Effector memory CD8-positive, alpha-beta T cell (primary cell): ENCODE measurements at regions not wholly inside any gene's neighbourhood (a gene's known extent, or its start where the extent isn't known, plus 50 kb on each side); places are given as distances from the start of the nearest gene placed in this dataset.

ENCODE experiments used
- ATAC-seq: fragments of 150-1000 bp; cut with Tn5 transposase; replicated peaks from 2 replicates; pipeline ENCODE4 v1.10.0; 2021; ENCODE audit warnings: mild to moderate bottlenecking, moderate library complexity
- DNase-seq, 3 experiments: peaks; one replicate each; pipeline ENCODE4 v3.0.0; 2021
- H3K27ac Mint-ChIP-seq, 2 donors: one replicate each; pipeline ENCODE4 v1.8.0; 2022; ENCODE audit warnings: mild to moderate bottlenecking in 2 of 2, mixed read lengths in 2 of 2, moderate library complexity in 2 of 2
- H3K27me3 Mint-ChIP-seq, 2 donors: one replicate each; pipeline ENCODE4 v1.8.0; 2022; ENCODE audit warnings: mixed read lengths in 2 of 2
- H3K36me3 Mint-ChIP-seq: one replicate; pipeline ENCODE4 v1.8.0; 2022; ENCODE audit warnings: mild to moderate bottlenecking, moderate library complexity, mixed read lengths; ENCODE audit not compliant: insufficient read depth
- H3K4me1 Mint-ChIP-seq, 2 donors: one replicate each; pipeline ENCODE4 v1.8.0; 2022; ENCODE audit warnings: low read depth in 2 of 2, mixed read lengths in 2 of 2
- H3K4me3 Mint-ChIP-seq, 2 donors: one replicate each; pipeline ENCODE4 v1.8.0; 2022; ENCODE audit warnings: mild to moderate bottlenecking in 2 of 2, mixed read lengths in 2 of 2, moderate library complexity in 2 of 2
- H3K9me3 Mint-ChIP-seq, 2 donors: one replicate each; pipeline ENCODE4 v1.8.0; 2022; ENCODE audit warnings: mixed read lengths in 2 of 2

DNA sequence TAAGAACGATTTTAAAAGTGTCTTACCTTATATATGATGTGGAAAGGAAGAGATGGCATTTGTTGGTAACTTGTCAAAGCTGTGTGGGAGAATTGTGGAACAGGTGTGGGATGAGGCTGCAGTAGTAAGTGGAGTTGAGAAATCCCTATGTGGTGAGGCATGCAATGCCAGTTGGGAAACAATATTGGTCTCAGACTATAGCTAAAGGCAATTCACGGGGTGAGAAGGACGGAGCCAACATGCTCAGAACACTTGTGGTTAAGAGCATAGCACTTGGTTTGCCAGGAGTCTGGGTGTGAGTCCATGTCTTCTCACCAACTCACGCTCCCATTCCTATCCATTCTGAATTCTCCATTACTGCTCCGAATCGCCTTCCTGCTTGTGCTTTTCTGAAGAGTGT lies 615.6 kb upstream of the ADAMTS9 start:
- no peak overlapping the region for H3K4me3 Mint-ChIP-seq
- H3K27me3 Mint-ChIP-seq: no peaks in the 10 kb centered on the region
- no peak overlapping the region for H3K27ac Mint-ChIP-seq
- no peaks in the 10 kb centered on the region for H3K4me1 Mint-ChIP-seq
- H3K9me3 Mint-ChIP-seq: peaks cover 0 to 16% of the 10 kb centered on the region in 2 donors
- no peaks in the 10 kb centered on the region for H3K36me3 Mint-ChIP-seq
- ATAC-seq (no peak), DNase-seq (no peak)

DNA sequence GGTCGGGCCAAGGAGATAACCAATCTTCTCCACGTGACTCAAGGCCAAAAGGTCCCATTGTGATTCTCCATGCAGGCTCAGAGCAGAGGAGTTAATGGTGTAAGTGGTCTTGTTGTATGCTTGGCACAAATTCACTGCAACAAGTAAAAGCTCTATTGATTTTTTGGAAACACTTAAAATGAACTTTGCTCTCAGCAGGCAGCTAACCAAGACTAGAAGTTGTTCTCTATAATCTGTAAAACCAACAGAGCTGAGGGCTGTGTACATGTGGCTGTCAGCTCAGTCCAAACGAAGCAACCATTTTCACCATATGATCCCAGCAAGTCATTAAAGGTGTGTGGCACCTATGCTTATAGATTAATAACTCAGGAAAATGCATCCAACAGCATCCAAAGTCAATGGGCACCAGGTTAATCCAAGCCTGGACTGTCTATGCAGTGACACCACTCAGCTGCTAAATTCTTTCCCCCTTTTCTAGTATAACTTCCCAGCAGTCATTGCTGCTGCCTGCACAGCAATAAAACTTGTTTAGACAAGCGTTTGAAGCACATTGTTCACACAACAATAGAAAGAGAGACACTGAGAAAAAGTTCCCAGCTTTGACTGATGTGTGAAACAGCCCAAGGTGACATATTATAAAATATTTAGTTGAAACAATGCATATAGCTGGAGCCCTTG lies 603.8 kb upstream of the ADAMTS9 start:
- no peak for DNase-seq

DNA sequence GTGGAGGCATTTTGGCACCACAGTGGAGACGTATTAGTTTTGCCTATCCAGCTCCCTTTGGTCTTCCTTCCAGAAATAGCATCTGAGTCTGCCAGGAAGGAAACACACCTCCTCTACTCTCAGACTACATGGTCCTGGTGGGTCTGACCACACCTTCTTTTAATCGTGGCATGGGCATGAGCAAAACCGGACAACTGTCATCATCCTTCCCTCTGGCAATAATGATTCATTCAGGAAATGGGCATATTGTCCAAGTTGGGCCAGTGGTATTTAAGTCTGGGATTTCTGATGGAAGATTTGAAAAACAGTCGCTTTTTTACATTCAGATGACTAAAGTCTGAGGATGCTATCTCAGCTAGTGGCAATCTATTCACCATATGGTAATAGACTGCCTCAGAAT lies 601.0 kb upstream of the ADAMTS9 start:
- DNase-seq: no peak
- Mint-ChIP-seq H3K9me3 (peaks cover 7 to 14% of the 10 kb centered on the region in 2 donors), H3K27me3 (no peaks in the 10 kb centered on the region), H3K36me3 (no peaks in the 10 kb centered on the region), H3K4me1 (no peaks in the 10 kb centered on the region), H3K4me3 (no peak overlapping the region), H3K27ac (no peak overlapping the region)
- no peak for ATAC-seq

More for the DNA sequence above, 603.8 kb upstream of the ADAMTS9 start:
- Mint-ChIP-seq H3K36me3 (no peaks in the 10 kb centered on the region), H3K9me3 (peaks cover 6 to 14% of the 10 kb centered on the region in 2 donors), H3K27me3 (no peaks in the 10 kb centered on the region), H3K4me1 (no peaks in the 10 kb centered on the region), H3K27ac (no peak overlapping the region), H3K4me3 (no peak overlapping the region)
- no peak for ATAC-seq

DNA sequence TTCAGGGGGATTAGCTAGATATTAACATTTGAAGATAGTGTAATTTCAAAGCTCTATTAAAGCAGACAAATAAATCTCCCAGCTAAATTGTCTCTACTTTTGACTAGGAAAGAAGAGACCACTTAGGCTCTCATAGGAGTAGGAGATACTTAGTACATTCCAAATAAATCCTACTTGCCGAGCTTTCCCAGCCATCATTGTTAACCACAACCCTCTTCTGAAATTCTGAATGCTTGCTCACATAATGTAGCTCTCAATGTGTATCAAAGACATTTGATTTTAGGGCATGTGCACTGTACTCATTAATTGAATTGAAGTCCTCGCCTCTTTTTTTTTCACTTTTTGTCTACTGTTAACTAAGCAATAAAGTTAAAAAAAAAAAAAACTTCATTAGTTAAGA lies 598.2 kb upstream of the ADAMTS9 start:
- no peak for ATAC-seq
- Mint-ChIP-seq H3K27me3 (no peaks in the 10 kb centered on the region), H3K27ac (no peak overlapping the region)

DNA sequence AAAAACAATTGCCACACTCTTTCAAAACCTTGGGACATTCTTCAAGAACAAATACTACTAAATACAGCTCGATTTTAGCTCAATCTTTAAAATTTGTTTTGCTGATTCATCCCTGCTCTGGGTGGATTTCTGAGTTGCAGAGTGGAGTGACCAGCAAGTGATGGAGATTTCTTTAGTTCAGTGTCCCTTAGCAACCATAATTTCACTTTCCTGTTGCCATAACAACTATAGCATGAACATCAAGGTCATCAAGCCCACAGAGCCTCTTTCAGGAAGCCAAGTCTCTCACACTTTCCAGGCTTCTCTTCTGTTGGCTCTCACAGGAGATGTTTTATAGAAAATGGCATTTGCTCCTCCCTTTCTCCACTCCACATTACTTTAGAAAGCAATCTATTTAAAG lies 597.2 kb upstream of the ADAMTS9 start:
- ATAC-seq: no peak
- Mint-ChIP-seq H3K27ac (no peak overlapping the region), H3K36me3 (no peaks in the 10 kb centered on the region), H3K27me3 (no peaks in the 10 kb centered on the region), H3K9me3 (peaks cover 12 to 30% of the 10 kb centered on the region in 2 donors), H3K4me3 (no peak overlapping the region), H3K4me1 (no peaks in the 10 kb centered on the region)
- no peak for DNase-seq

More for the DNA sequence above, 598.2 kb upstream of the ADAMTS9 start:
- no peaks in the 10 kb centered on the region for H3K36me3 Mint-ChIP-seq
- H3K4me1 Mint-ChIP-seq: no peaks in the 10 kb centered on the region
- no peak overlapping the region for H3K4me3 Mint-ChIP-seq
- H3K9me3 Mint-ChIP-seq: peaks cover 12 to 20% of the 10 kb centered on the region in 2 donors
- DNase-seq: no peak

DNA sequence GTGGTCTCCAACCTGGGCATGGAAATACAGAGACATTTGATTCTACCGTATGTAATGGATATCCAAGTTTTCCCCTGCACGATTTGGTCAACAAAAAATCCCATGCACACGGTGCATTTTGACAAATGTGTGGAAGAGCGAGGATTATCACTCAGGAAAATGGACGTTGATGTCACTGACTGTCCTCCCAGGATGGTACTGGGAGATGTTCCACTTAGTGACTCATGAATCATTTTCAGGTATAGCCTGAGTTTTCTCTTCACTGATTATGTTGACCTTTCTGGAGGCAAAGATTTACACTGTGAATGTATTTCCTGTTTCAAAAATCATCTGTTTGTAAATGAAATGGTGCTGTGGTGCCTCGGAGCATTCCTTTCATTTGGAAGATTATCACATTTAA lies 596.7 kb upstream of the ADAMTS9 start:
- no peak overlapping the region for H3K27ac Mint-ChIP-seq
- DNase-seq: no peak
- H3K36me3 Mint-ChIP-seq: no peaks in the 10 kb centered on the region
- peaks cover 12 to 26% of the 10 kb centered on the region in 2 donors for H3K9me3 Mint-ChIP-seq
- no peaks in the 10 kb centered on the region for H3K4me1 Mint-ChIP-seq
- no peak overlapping the region for H3K4me3 Mint-ChIP-seq
- ATAC-seq: no peak
- H3K27me3 Mint-ChIP-seq: no peaks in the 10 kb centered on the region

DNA sequence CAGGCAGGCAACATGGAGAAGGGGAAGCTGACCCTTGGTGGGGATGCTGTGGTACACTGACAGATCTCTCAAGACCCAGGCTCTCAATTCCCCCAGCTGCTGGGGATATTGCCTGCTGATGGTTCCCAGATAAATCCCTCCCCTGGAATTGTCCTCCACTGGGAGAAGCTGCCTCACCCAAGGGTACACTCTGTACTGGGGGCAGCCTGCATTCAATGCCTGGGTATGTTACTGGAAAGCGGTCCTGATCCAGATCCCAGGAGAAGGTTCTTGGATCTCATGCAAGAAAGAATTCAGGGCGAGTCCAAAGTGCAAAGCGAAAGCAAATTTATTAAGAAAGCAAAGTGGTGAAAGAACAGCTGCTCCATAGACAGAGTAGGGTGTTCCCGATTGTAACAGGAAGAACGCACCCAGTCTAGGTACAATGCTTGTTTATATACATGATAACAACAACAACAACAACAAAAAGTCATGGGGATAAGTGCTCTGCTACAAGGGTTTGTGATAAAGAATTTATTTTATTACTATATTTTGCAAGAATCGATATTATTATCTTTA lies 591.5 kb upstream of the ADAMTS9 start:
- H3K36me3 Mint-ChIP-seq: no peaks in the 10 kb centered on the region
- H3K4me3 Mint-ChIP-seq: no peak overlapping the region
- H3K4me1 Mint-ChIP-seq: no peaks in the 10 kb centered on the region
- no peak for ATAC-seq
- peaks cover 17 to 35% of the 10 kb centered on the region in 2 donors for H3K9me3 Mint-ChIP-seq
- H3K27ac Mint-ChIP-seq: no peak overlapping the region
- no peak for DNase-seq
- no peaks in the 10 kb centered on the region for H3K27me3 Mint-ChIP-seq

DNA sequence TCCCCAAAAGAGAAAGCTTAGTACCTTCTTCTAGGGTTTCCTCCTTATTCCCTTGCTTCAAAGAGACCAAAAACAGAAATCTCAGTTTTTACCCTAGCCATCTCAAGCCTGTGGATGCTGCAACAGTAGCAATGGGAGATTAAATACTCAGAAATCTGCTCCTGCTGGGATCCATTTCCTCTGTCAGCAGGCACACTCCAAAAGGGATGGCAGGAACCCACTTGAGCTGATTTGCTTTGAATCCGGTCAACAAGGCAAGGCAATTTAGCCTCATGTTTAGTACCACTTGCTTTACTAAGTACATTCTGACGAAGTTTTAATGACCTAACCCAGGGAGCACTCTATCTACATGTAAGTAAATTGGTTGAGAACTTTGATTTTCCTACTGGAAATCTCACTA lies 590.0 kb upstream of the ADAMTS9 start:
- DNase-seq: no peak
- ATAC-seq: no peak
- no peaks in the 10 kb centered on the region for H3K4me1 Mint-ChIP-seq
- H3K36me3 Mint-ChIP-seq: no peaks in the 10 kb centered on the region
- no peaks in the 10 kb centered on the region for H3K27me3 Mint-ChIP-seq
- no peak overlapping the region for H3K4me3 Mint-ChIP-seq
- H3K27ac Mint-ChIP-seq: no peak overlapping the region
- peaks cover 14 to 35% of the 10 kb centered on the region in 2 donors for H3K9me3 Mint-ChIP-seq

DNA sequence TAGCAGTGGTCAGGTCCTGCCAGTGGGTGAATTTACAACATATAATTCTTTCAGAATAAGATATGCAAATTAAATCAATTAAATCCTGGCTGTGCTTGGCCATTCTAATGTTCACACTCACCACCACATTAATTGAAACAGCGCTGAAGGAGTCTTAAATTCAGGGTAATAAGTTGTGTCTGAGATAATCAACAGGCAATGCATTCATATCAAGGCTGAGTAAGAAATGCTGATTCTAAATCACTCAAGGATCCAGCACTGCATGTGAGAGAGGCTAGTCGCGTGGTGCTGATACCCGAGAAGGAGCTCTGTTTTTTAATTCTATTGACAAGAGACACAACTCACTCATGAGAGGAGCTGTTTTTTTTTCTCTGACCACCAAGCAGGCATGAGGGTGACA lies 588.8 kb upstream of the ADAMTS9 start:
- no peaks in the 10 kb centered on the region for H3K36me3 Mint-ChIP-seq
- no peaks in the 10 kb centered on the region for H3K4me1 Mint-ChIP-seq
- DNase-seq (no peak), ATAC-seq (no peak)
- H3K4me3 Mint-ChIP-seq: no peak overlapping the region
- H3K9me3 Mint-ChIP-seq: peaks cover 14 to 28% of the 10 kb centered on the region in 2 donors
- no peaks in the 10 kb centered on the region for H3K27me3 Mint-ChIP-seq
- no peak overlapping the region for H3K27ac Mint-ChIP-seq

DNA sequence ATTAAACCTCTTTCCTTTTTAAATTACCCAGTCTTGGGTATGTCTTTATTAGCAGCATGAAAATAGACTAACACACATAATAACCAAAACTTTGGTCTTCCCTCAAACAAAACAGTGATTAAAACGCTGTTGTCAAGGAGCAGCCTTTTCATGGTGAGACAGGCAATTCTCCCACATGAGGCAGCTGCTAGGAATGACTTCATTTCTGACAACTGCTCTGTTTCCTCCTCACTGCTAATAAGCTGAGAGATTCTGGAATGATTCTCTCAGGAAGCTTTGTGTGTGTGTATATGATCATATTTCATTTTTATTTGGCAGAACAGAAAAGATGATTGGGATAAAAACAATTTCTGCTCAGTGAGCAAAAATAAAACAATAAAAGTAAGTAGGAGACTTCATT lies 580.6 kb upstream of the ADAMTS9 start:
- peaks cover 0 to 4% of the 10 kb centered on the region in 2 donors for H3K9me3 Mint-ChIP-seq
- no peaks in the 10 kb centered on the region for H3K36me3 Mint-ChIP-seq
- no peak overlapping the region for H3K27ac Mint-ChIP-seq
- DNase-seq (no peak), ATAC-seq (no peak)
- no peaks in the 10 kb centered on the region for H3K27me3 Mint-ChIP-seq
- H3K4me3 Mint-ChIP-seq: no peak overlapping the region
- no peaks in the 10 kb centered on the region for H3K4me1 Mint-ChIP-seq

DNA sequence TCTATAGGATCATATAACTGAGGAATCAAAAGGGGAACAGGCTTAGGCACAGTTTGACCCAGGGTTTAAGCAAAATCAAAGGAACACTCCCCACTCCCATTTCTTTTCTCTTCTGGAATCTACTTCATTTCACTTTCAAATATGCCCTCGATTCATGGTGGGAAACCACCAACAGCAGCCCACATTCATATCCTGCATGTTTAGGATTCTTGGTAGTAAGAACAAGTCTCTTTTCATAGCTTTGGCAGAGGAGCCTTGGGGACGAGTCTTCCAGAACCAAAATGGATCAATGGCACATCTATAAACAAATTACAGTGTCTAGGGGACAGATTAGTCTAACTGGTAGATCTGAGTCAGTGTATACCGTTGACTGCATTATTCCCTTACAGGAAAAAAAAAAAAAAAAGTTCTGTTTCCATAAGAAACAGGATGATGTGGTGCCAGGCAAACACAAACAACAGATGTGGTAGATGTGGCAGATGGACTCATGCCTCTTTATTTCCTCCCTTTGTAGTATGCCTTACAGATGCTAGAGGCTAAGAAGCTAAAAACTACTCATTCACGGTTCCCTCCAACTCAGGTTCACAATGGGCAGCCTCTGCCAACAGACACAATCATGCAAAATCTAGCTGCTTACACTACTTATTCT lies 578.3 kb upstream of the ADAMTS9 start:
- no peak overlapping the region for H3K4me3 Mint-ChIP-seq
- H3K4me1 Mint-ChIP-seq: no peaks in the 10 kb centered on the region
- H3K27me3 Mint-ChIP-seq: no peaks in the 10 kb centered on the region
- ATAC-seq (no peak), DNase-seq (no peak)
- no peak overlapping the region for H3K27ac Mint-ChIP-seq
- H3K36me3 Mint-ChIP-seq: no peaks in the 10 kb centered on the region
- H3K9me3 Mint-ChIP-seq: peaks cover 0 to 11% of the 10 kb centered on the region in 2 donors

DNA sequence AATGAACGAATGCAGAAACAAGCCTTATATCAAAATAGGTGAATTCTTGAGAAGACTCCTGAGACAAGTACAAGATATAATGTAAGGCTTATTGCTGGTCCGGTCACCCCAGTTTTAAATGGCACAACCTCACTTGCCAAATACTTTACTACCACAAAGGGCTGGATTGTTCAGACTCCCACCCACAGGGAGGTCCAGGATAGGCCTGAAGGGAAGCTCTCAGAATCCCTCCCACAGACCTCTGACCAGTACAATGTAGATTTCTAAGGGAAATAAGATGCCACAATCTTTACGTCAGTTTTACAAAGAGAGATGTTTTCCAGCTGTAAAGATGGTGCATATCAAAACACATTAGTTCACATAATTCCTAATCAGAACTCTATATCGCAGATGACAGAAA lies 577.7 kb upstream of the ADAMTS9 start:
- H3K9me3 Mint-ChIP-seq: peaks cover 0 to 11% of the 10 kb centered on the region in 2 donors
- ATAC-seq: no peak
- DNase-seq: no peak
- no peaks in the 10 kb centered on the region for H3K36me3 Mint-ChIP-seq
- H3K4me3 Mint-ChIP-seq: no peak overlapping the region
- no peaks in the 10 kb centered on the region for H3K4me1 Mint-ChIP-seq
- H3K27ac Mint-ChIP-seq: no peak overlapping the region
- H3K27me3 Mint-ChIP-seq: no peaks in the 10 kb centered on the region

DNA sequence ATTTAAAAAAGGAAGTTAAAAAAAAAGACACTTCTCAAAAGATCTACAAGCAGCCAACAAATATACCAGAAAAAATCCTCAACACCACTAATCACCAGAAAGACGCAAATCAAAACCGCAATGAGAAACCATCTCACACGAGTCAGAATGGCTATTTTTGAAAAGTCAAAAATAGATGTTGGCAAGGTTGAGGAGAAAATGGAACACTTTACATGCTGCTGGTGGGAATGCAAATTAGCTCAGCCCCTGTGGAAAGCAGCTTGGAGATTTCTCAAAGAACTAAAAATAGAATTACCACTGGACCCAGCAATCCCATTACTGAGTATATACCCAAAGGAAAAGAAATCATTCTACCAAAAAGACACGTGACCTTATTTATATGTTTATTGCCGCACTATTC lies 574.7 kb upstream of the ADAMTS9 start:
- ATAC-seq: no peak
- Mint-ChIP-seq H3K4me1 (no peaks in the 10 kb centered on the region), H3K27me3 (no peaks in the 10 kb centered on the region), H3K27ac (no peak overlapping the region), H3K36me3 (no peaks in the 10 kb centered on the region), H3K4me3 (no peak overlapping the region), H3K9me3 (peaks cover 0 to 11% of the 10 kb centered on the region in 2 donors)
- no peak for DNase-seq

DNA sequence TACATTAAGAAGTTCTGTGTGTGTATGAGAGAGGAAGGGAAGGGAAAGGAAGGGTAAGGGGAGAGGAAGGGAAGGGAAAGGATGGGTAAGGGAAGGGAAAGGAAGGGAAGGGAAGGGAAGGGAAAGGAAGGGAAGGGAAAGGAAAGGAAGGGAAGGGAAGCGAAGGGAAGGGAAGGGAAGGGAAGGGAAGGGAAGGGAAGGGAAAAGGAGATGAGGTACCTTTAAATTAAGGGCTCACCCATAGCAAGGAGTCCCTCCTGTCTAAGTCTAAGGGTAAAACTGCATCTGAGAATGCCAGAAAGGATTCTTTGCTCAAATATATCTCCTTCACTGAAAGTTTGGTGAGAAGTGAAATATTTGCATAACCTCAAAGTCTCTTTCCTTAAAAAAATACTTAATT lies 572.1 kb upstream of the ADAMTS9 start:
- Mint-ChIP-seq H3K4me3 (no peak overlapping the region), H3K9me3 (peaks cover 0 to 11% of the 10 kb centered on the region in 2 donors), H3K27ac (no peak overlapping the region), H3K4me1 (no peaks in the 10 kb centered on the region), H3K36me3 (no peaks in the 10 kb centered on the region), H3K27me3 (no peaks in the 10 kb centered on the region)
- ATAC-seq (no peak), DNase-seq (no peak)
